ENCODE measurements at regions not wholly inside any gene's neighbourhood (a gene's known extent, or its start where the extent isn't known, plus 50 kb on each side); places are given as distances from the start of the nearest gene placed in this dataset.

- DNase-seq (ENCODE audit: low read depth, low spot score), result no peak
These were observed 50.6 kb upstream of the ZNF385D start for GRCh38 chr3:21801631-21802030.

- DNase-seq (ENCODE audit: low read depth, low spot score), result no peak
These were observed 52.6 kb upstream of the ZNF385D start for GRCh38 chr3:21803604-21804003.

GRCh38 chr3:21804330-21804729 lies 53.3 kb upstream of the ZNF385D start:
- DNase-seq (ENCODE audit: low read depth, low spot score), result no peak

GRCh38 chr3:21806733-21807132 lies 55.7 kb upstream of the ZNF385D start:
- DNase-seq (ENCODE audit: low read depth, low spot score), result no peak

- no peak for DNase-seq (ENCODE audit: low read depth, low spot score)
These were observed 74.7 kb upstream of the ZNF385D start for GRCh38 chr3:21825684-21826083.

GRCh38 chr3:21826416-21826815 lies 75.4 kb upstream of the ZNF385D start:
- DNase-seq (ENCODE audit: low read depth, low spot score), result no peak

- no peak for DNase-seq (ENCODE audit: low read depth, low spot score)
These were observed 79.5 kb upstream of the ZNF385D start for GRCh38 chr3:21830541-21830940.

GRCh38 chr3:21835264-21835663 lies 84.3 kb upstream of the ZNF385D start:
- no peak for DNase-seq (ENCODE audit: low read depth, low spot score)

GRCh38 chr3:21836227-21836626 lies 85.2 kb upstream of the ZNF385D start:
- no peak for DNase-seq (ENCODE audit: low read depth, low spot score)

- no peak for DNase-seq (ENCODE audit: low read depth, low spot score)
These were observed 88.2 kb upstream of the ZNF385D start for GRCh38 chr3:21839176-21839575.

- peak; percentile 78 for DNase-seq (ENCODE audit: low read depth, low spot score)
These were observed 88.6 kb upstream of the ZNF385D start for GRCh38 chr3:21839592-21839991.

- DNase-seq (ENCODE audit: low read depth, low spot score), result no peak
These were observed 96.0 kb upstream of the ZNF385D start for GRCh38 chr3:21847005-21847404.

GRCh38 chr3:21859124-21860081 lies 108.4 kb upstream of the ZNF385D start:
- peak; percentile 27 for DNase-seq (ENCODE audit: low read depth, low spot score)

- DNase-seq (ENCODE audit: low read depth, low spot score), result no peak
These were observed 109.1 kb upstream of the ZNF385D start for GRCh38 chr3:21860082-21860475.

- DNase-seq (ENCODE audit: low read depth, low spot score), result no peak
These were observed 109.6 kb upstream of the ZNF385D start for GRCh38 chr3:21860657-21861056.

- DNase-seq (ENCODE audit: low read depth, low spot score), result no peak
These were observed 125.8 kb upstream of the ZNF385D start for GRCh38 chr3:21876782-21877181.

- DNase-seq (ENCODE audit: low read depth, low spot score), result no peak
These were observed 126.3 kb upstream of the ZNF385D start for GRCh38 chr3:21877214-21877754.

GRCh38 chr3:21879184-21879886 lies 128.3 kb upstream of the ZNF385D start:
- DNase-seq (ENCODE audit: low read depth, low spot score), result no peak

- DNase-seq (ENCODE audit: low read depth, low spot score), result no peak
These were observed 137.6 kb upstream of the ZNF385D start for GRCh38 chr3:21888656-21889055.

GRCh38 chr3:21889166-21889565 lies 138.2 kb upstream of the ZNF385D start:
- no peak for DNase-seq (ENCODE audit: low read depth, low spot score)

GRCh38 chr3:21892104-21892503 lies 141.1 kb upstream of the ZNF385D start:
- no peak for DNase-seq (ENCODE audit: low read depth, low spot score)

GRCh38 chr3:21893242-21893641 lies 142.2 kb upstream of the ZNF385D start:
- no peak for DNase-seq (ENCODE audit: low read depth, low spot score)

Data from brain pericyte (primary cell).